GM12873 (cell line): ENCODE measurements at regions not wholly inside any gene's neighbourhood (a gene's known extent, or its start where the extent isn't known, plus 50 kb on each side); places are given as distances from the start of the nearest gene placed in this dataset.

Experiments
- TF ChIP-seq, protein P1 (sequence below): IDR thresholded peaks from 2 replicates; pipeline ENCODE4 v1.5.1; 2012; ENCODE audit warnings: low read depth, mild to moderate bottlenecking, moderate library complexity, low read length, control low read depth; ENCODE audit not compliant: insufficient read depth; ENCODE audit errors: missing control alignments

GRCh38 chr18:22525313-22525712 is 107.6 kb upstream of the CTAGE1 start:
- TF ChIP-seq, protein P1, sequence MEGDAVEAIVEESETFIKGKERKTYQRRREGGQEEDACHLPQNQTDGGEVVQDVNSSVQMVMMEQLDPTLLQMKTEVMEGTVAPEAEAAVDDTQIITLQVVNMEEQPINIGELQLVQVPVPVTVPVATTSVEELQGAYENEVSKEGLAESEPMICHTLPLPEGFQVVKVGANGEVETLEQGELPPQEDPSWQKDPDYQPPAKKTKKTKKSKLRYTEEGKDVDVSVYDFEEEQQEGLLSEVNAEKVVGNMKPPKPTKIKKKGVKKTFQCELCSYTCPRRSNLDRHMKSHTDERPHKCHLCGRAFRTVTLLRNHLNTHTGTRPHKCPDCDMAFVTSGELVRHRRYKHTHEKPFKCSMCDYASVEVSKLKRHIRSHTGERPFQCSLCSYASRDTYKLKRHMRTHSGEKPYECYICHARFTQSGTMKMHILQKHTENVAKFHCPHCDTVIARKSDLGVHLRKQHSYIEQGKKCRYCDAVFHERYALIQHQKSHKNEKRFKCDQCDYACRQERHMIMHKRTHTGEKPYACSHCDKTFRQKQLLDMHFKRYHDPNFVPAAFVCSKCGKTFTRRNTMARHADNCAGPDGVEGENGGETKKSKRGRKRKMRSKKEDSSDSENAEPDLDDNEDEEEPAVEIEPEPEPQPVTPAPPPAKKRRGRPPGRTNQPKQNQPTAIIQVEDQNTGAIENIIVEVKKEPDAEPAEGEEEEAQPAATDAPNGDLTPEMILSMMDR: no peak

- TF ChIP-seq, protein P1: no peak
Measured at GRCh38 chr18:22525883-22526282, 108.2 kb upstream of the CTAGE1 start.

DNA sequence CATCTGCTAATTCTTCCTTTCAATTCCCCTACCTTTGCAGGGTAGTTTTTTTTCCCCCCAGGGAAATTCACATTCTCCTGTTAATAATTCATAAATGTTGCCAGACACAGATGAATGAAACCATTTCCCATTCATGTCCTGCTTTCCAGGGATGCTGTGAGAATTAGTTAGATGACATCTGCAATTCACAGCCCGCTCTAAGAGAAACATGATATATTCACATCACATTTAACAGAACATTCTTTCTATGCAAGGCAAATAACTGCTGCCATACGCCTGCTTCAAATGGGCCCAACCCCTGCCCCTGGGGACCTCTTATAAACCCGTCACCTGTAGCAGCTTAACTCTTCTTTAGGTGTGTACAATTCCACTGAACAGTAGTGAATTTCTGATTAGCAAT is 110.6 kb upstream of the CTAGE1 start:
- TF ChIP-seq, protein P1: no peak

- TF ChIP-seq, protein P1: no peak
Measured at GRCh38 chr18:22536558-22536957, 118.8 kb upstream of the CTAGE1 start.

DNA sequence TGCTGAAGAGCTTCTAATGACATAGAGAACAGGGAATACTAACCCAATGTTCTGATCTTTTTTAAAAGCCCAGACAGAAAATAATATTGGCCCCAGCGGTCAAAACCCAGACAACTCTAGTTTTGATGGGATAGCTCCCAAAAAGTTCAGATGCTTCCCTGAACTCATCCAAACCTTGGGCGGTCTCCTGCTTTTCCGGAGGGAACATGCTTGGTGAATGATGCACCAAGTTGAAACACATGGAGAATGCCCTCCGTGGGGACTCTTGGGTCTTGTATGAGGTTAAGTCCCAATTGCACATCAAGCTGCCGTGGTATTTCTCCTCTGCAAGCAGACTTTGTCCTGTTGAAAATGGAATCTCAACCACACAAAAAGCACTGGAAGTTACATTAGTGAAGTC is 120.7 kb upstream of the CTAGE1 start:
- TF ChIP-seq, protein P1: no peak

GRCh38 chr18:22539051-22539765 is 121.5 kb upstream of the CTAGE1 start:
- TF ChIP-seq, protein P1: no peak

GRCh38 chr18:22541232-22541631 is 123.5 kb upstream of the CTAGE1 start:
- TF ChIP-seq, protein P1: no peak

DNA sequence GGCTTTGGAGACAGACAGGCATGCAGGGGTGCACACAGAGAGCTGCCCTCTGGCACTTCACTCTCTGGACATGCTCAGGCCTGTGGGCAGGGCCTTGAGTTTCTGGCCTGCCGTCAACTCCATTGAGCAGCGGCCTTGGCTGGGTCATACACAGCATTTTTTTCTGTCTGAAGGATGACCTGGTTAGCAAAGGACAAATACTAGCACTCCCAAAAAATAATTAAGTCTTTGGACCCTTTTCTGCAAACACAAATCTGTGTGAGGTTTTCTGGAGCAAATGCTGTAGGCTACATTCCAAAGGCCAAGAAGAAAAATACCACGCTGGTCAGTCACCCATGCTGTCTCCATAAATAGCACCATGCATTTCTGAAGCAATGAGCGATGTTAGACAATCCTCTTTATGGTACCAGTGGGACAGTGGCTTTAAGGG is 124.7 kb upstream of the CTAGE1 start:
- TF ChIP-seq, protein P1: no peak
